Kidney capillary endothelial cell (primary cell): ENCODE measurements at regions not wholly inside any gene's neighbourhood (a gene's known extent, or its start where the extent isn't known, plus 50 kb on each side); places are given as distances from the start of the nearest gene placed in this dataset.

Source experiments
- DNase-seq: peaks from one replicate; pipeline ENCODE4 v3.0.0-alpha.2; 2018; ENCODE audit warnings: low spot score

DNA sequence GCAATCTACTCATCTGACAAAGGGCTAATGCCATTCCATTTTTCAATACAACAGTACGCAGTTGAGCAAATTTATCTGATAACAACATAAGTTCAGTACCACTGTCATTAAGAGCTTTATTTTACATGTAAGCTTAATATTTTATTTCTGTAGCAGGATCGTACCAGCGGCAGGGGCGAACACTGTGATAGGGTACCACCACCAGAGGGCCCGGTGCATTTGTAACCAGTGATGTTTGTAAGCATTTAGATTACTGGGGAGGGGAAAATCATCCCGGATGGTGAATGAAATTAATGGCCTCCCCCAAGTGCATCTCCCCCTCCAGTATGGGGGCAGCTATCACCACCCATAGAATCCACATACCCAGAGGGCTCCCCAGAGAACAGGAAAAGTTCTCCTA lies 179.0 kb downstream of the ADGRA3 start:
- DNase-seq, result no peak

DNA sequence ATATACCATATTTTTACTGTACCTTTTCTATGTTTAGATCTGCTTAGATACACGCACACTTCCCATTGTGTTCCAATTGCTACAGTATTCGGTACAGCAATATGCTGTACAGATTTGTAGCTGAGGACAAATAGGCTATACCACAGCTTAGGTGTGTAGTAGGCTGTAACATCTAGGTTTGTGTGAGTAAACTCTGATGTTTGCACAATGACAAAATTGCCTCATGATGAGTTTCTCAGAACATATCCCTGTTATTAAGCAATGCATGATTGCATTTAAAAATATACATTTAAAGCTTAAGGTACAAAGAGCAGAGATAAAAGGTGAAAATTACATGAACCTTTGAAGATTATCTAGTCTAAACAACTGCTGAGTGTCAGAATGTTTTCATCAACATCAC lies 181.7 kb downstream of the ADGRA3 start:
- no peak for DNase-seq

DNA sequence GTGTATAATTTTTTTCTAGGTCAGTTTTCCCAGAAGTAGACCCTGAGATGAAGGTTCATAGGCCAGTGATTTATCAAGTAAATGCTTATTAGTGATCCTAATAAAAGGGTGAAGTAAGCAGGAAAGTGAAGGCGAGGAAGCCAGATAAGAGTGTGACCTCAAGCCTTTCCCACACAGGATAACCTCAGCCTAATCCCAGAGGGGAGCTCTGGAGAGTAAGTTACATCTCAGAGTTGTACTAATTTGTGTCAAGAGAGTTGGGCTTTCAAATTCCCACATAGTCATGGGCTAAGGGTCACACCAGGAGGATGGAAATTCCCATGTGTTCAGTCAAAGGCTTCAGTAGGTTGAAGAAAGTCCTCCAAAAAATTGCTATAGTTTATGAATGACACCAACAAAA lies 191.4 kb downstream of the ADGRA3 start:
- no peak for DNase-seq

DNA sequence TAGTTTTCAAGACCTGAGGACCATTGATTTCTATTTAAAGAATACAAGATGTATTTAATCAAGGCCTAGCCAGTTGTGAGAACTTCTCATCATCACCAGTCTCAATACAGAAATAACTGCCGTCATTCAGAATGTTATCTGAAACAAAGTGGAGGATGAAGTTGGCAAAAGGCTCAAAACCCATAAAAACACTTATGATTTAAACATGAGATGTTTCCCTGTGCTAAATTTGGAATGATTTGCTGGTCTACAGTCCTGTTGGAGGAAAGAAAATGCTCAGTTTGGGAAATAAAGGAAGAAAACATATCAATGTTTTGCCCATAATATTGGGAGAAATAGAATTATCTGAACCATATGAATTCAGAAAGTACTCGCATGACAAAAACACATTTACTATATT lies 192.2 kb downstream of the ADGRA3 start:
- DNase-seq, result no peak

DNA sequence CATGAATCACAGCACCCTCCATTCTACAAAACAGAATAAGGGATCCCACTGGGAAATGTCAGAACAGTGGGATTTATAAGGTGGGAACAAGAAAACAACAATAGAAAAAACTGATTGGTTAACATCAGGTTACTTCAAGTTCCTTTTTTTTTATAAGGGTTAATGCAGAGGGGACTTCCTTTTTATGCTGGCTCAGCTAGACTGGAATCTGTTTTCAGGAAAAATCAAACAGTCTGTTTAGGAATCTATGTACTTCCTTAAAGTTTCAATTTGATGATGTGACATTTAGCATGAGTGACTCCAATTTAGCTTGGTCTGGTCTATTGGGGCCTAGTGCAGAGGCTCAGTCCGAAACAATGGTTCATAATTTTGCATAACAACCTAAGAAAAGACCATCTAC lies 192.9 kb downstream of the ADGRA3 start:
- no peak for DNase-seq

DNA sequence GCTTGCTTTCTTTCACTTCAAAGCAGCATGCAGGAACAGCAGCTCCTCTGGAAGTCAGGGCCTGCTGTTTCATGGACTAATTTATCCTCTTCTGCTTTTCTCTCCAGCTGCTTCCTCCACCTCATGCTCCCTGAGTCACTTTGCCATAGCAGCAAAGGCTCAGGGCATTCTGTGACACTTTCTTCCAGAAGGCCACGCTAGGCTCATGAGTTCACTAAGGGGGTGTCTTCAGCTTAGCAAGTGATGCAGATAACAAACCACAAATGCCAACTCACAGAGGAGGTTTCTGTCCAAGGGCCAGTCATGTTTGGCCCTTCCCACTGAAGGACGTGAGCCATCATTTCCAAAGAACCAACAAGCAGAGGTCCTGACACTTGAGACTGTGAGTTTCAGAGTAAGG lies 200.2 kb downstream of the ADGRA3 start:
- no peak for DNase-seq

DNA sequence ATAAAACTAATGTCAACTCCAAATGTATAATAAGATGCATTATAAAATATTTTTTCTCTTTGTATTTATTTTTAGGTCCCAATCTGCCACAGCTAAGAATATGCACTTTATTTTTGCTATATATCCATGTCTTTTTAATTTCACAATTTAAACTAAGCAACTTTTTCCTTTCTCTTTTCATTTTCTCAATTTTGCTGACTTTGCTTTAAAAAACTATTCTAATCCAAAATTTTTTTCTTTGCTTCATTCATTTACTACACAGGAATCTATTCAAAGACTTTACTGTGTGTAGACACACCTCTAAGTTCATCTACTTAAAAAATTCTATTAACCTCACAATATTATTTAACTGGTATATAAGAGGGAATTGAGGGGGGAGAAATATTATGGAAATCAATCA lies 201.9 kb downstream of the ADGRA3 start:
- DNase-seq, result no peak

DNA sequence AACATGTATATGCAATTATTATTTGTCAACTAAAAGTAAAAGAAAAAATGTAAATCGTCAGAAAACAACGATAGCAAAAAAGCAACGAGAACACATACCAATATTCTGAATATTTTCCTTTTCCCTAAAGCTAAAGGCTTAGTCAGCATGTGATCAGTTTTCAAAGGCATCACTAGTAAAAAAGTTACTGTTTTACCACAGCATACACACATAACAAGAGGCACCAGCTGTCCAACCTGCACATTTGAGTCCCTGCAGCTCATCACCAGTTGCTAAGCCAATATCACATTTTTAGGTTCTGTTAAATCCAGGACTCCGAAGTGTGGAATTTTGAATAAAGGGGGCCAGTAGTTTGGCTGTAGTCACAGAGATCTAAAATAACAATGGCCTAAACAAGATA lies 203.8 kb downstream of the ADGRA3 start:
- DNase-seq, result no peak

DNA sequence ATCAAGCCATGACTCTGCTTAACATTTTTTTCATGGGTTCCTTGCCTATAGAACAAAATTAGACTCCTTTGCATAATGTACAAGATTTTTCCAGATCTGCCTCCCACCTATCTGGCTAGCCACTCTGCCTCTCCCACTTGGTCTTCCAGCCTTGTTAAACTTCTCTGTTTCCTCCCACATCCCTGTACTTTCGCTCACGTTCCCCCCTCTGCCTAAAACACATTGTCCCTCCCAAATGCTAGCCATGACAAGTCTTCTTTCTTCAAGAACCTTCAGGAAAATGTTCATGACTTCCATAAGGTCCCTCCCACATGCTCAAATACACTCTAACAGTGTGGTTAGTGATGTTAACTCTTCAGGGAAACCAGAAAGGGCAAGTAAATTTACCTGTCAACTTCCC lies 214.6 kb downstream of the ADGRA3 start:
- no peak for DNase-seq

DNA sequence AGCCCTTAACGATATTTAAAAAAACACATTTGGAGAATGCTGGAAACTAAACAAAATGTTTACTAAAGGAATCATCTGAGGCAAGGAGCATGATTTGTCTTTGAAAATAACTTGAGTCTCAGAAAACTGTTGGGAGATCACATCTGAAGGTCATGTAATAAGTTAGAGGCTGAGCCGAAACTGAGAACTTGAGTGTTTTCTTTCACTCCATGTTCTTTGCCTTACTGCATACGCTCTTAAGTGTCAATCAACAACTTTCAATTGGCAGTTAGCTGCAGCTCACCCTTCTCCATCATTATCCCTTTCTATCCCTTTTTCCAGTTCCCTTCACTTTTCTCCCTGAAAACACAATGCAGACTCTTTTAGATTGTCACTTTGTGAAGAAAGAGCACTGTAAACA lies 216.2 kb downstream of the ADGRA3 start:
- DNase-seq, result no peak

DNA sequence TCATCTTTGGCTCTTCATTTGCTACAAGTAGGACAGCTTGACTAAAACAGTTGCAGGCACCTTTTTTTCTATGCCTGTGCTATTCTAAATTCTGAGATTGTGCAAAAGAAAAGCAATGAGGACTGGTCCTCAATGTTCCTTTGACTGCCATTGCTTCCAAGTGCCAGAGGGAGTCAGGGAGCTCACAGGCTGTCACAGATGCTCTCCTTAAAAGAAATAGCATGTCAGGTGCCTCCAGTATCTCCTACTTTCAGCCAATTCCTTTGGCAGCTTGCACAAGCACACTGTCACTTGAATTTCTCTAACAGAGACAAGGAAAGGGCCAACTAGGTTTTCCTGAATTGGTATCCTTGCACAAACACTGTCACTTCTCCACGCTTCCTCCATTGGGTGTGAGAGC lies 228.2 kb downstream of the ADGRA3 start:
- DNase-seq, result no peak

DNA sequence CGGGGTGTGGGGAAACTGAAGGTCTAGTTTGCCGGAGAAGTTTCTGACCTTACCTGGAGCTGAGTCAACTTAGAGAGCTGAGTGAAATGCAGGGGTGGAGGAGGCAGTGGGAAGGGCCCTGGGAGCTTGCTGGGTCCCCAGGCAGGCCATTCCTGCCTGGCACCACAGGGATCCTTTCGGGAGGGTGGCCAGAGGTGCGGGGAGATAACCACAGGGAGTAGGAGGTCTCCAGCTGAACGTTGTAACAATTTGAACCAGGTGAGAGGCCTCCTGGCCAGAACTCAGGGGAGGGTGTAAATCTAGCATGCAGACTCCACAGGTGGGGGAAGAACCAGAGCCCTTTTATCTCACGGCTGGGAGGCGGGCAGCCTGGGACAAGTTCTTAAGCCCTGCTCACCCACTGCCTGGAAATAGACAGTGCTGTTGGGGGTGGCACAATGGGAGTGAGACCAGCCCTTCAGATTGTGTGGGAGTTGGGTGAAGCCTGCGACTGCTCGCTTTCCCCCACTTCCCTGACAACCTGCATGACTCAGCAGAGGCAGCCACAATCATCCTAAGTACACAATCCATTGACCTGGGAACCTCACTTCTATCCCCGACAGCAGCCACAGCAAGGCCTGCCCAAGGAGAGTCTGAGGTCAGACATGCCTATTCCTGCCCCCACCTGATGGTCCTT lies 247.4 kb downstream of the ADGRA3 start:
- DNase-seq, result no peak

DNA sequence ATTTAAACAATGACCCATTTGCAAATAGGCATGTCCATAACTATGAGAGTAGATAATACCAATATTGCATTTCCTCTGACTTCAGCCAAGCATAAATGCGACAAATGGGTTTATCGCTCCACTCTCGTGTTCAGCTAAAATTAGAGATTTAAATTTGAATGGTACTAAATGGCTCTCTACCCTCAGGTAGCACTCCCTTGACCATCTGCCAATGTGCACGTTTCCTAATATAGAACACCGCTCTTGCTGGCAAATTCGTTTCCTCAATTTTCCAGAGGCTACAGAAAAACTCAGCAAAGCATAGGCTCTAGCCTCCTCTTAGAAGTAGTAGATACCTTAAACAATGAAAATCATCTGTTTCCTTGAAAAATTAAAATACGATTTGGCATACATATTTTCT lies 251.6 kb downstream of the ADGRA3 start:
- no peak for DNase-seq

DNA sequence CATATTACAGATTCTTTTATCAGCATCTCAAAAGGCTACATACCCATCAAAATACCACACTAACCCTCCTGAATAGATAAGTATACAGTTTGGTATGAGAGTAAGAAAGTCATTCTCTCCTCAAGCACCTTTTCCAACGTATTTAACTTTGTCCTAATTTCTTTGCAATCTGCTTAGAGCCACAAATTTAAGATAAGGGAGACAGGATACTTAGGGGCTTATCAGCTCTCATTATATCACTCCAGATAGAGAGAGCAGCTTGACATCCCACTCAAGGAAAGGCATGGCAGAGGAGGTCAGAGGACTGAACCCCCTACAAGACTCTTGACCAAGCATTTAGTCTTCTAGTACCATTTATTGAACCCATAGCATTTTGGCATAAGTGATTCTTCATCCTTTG lies 262.4 kb downstream of the ADGRA3 start:
- DNase-seq, result no peak

DNA sequence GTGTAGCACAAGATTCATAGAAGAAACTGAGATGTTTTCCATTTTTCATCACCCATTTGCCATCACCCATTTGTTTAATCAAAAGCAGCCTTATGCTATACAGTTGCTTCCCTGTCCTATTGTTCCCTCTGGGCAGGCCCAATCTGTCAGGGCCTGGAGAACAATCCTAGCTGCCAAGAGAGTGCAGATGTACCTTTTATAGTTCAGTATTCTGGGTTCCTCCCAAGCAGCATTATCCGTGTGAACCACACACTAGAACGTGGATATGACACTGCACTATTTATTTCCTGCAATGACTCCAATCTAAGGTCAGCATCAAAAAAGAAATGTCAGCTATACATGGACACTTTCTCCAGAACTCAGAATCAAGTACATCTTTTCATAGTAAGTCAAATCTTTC lies 269.0 kb downstream of the ADGRA3 start:
- DNase-seq, result no peak

DNA sequence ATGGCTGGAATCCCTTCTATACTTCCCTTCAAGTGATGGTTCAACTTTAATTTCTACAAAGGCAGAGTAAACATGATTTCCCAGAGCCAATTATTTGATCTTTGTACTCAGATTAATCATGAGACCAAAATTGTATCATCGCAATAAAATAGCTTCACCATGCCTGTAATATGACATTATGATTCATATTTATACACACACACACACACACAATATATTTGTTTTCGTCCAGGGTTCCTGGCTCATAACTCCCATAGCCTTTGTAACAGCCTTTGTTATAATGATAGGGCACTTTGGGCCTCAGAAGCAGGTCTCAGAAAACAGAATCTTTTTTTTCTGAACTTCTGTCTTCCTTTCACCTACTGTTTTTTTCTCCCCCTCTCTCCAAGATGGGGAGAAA lies 270.6 kb downstream of the ADGRA3 start:
- no peak for DNase-seq

DNA sequence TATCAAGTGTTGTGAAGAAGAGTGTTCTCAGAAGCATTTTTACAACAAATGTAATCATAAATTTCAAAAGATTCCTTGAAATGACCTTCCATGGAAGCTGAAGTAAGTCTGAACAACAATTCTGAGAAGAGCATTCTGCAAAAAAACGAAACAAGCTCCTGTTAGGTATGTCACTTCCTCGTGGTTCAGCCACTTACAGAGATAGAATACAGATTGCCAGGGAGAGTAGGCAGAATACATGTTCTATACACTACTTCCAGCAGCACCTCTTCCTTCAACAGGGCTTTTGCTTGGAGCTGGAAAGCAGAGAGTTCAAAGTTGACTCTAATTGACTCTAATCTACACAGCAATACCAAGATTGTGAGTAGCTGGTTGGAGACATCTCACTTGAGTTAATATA lies 274.5 kb downstream of the ADGRA3 start:
- DNase-seq, result no peak

DNA sequence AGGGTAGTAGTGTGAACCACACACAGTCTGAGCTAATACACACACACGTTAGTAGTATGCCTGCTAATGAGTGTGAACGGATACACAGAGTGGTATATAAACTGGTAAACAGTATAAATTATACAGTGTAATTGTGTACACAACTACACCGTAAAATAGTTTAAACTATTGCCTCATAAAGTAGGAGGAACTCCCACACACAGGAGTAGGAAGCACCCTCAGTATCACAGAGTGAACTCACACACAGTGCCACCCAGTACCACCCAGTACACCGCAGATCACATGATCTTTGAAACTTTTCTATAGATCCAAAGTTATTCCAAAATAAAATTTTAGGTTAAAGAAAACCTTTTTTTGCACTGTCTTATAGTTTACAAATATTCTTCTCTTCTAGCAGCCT lies 275.1 kb downstream of the ADGRA3 start:
- no peak for DNase-seq

DNA sequence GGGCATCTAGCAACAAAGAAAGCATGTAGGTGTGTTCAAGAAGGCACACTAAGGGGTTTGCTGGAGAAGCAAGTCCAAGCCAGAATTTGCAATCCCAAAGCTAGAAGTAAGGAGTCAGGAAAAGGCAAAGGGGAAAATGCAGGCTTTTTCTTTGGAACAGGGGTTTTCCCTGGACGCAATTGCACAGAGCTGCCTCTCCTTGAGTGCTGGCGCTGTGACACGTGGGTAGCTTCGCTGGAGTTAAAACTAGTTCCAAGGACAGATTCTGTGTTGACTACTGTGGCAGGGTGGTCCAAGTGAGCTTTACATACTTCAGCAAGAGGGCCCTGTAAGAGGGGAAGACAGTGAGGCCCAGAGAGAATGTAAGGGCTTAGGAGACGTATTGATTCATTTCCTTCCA lies 277.1 kb downstream of the ADGRA3 start:
- DNase-seq, result no peak

DNA sequence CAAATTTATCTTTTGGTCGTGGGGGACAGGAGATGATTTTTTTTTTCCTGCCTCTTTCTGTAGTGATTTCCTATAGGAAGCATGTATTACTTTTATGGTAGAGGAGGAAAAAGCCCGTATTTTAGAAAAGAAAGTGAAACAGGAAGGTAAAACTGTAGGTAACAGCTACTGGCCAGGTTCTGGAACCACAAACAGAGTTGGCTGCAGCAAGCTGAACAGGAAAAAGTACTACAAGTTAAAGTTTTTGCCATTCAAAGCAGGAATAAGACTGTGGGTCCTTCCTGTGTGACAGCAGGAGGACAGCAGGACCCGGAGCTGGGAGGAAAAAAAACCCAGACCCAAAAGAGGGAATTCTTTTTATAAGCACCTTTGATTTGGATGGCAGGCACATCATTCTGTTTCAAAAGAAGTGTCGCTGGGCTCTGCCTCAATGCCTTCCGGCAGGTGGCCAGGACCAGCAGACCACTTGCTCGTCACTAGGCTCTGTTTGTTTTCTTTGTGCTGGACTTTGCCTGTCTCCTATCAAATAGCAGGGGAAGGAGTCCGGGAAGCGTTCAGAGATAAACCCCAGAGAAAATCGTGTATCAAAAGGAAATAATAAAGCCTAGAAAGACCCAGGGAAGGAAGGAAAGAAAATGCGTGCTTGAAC lies 277.9 kb downstream of the ADGRA3 start:
- DNase-seq, result no peak

DNA sequence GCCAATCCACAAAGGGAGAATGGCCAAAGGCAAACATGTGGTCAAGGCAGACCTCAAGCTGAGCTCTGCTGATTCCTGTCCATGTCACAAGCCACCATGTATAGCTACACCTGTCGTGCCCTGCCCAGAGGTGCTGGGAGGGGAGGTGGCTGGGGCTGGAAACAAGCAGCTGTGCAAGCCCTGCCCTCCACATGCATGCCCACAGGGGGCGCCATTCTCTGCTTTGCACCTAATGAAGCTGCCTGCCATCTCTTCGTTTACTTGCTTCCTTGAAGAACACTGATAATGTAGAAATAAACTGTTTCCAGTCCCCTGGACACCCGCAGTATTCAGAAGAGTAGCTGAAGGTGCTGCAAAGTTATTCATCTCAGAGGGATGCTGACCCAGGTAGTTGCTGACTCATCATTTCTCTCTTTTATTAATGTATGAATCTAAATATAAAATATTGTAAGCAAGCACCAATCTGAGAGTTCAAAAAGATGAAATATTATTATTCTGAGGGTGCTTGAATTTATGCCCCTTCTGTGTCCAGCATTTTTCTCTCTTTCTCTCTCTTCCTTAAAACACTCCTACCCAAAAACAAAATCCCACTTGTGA lies 278.6 kb downstream of the ADGRA3 start:
- no peak for DNase-seq

DNA sequence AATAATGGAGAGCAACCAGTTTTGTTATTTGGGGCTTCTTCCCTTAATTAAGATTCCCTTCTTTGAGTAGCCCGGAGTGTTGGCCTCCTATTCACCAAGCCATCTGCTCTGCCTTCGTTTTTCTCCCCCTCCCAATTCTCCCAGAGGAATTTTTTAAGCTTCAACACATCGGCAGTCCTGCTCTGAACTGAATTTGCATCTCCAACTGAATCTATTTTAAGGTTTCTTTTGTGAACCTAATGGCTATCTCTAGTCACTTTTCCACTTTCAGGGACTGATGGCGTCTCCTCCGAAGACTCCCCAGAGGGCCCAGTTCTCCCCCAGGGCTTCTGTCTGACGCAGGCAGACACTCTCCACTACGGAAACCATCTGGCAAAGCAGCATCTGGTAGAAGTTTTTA lies 280.2 kb downstream of the ADGRA3 start:
- DNase-seq, result no peak

DNA sequence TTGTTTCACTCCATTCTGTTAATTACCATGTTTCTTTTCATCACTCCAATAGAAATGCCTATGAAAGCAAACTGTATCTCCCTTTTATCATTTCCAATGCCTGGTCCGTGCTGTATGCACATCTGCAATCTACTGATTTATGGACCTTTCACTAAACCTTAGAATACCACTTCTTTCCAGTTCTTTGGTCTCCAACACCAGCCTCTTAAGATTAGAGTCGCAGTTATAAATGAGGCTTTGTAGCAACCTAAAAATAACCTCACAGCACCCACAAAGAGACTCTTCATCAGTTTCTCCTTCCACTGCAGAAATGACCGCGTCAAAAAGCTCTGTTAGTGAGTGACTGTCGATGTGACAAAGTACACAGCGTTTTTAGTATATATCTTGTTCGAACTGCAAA lies 282.6 kb downstream of the ADGRA3 start:
- no peak for DNase-seq

DNA sequence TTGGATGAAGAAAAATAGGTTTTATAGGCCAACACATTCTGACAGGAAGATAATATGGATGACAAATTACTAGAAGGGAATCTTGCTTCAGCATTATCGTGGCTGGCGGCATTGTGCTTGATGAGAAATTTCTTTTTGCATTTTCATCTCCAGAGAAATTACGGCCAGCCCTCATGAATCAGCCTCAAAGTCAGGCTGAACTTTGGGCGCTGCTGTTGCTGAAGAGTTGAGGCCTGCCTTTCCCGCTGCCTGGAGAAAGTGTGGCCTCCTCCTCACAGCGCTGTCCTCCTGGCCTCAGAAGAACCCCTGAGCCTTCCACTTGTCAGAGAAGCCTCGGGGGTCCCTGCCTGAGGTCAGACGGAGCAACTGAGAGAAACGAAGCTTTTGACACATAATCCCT lies 272.4 kb upstream of the KCNIP4 start:
- DNase-seq, result no peak
